Endothelial cell of umbilical vein (primary cell): ENCODE measurements at regions not wholly inside any gene's neighbourhood (a gene's known extent, or its start where the extent isn't known, plus 50 kb on each side); places are given as distances from the start of the nearest gene placed in this dataset.

Experiments
- BruUV-seq: library from RNA; stranded (reverse); fragments of 400-500 nt; replicated peaks from 2 replicates; lab custom pipeline; 2021; lab: Mats Ljungman, UMichigan
- CTCF ChIA-PET: fragments of 300-600, 350-600 bp; sonication (Branson Sonifier 250); formaldehyde crosslinking; loops from one replicate; lab custom pipeline; 2021; ENCODE audit warnings: antibody characterized with exemption, inconsistent platforms; lab: Charles Lee
- POLR2A ChIA-PET: fragments of 300-600, 350-600 bp; sonication (Branson Sonifier 250); formaldehyde crosslinking; loops from one replicate; lab custom pipeline; 2021; ENCODE audit warnings: antibody characterized with exemption, inconsistent platforms; lab: Charles Lee
- DNase-seq: peaks from one replicate; pipeline ENCODE4 v3.0.0-alpha.2; 2011; ENCODE audit warnings: low read depth, low spot score
- FAIRE-seq: peaks from 2 replicates; lab custom pipeline; 2011; peaks lifted over from hg19 to GRCh38; lab: Jason Lieb, UNC
- H2AFZ ChIP-seq: 2 replicates; pipeline ENCODE4 v1.6.0; 2012; ENCODE audit warnings: low read depth, low read length, control low read depth, inconsistent platforms
- H3K27ac ChIP-seq: 2 replicates; pipeline ENCODE4 v1.5.1; 2011; ENCODE audit warnings: low read depth, mild to moderate bottlenecking, control low read depth, low read length, moderate library complexity; ENCODE audit not compliant: insufficient read depth
- H3K27me3 ChIP-seq, 2 experiments: 2 replicates each; pipeline versions ENCODE4 v1.6.0 to v1.6.1; 2011; ENCODE audit warnings: low read length in 2 of 2, mixed read lengths in 1 of 2; ENCODE audit not compliant: control insufficient read depth in 2 of 2, insufficient read depth in 2 of 2
- H3K36me3 ChIP-seq, 2 experiments: 2 replicates in 1 of 2; 3 replicates in 1 of 2; pipeline ENCODE4 v1.5.1; 2011; ENCODE audit warnings: low read length in 2 of 2, mild to moderate bottlenecking in 1 of 2, moderate library complexity in 1 of 2; ENCODE audit not compliant: control insufficient read depth in 2 of 2, insufficient read depth in 2 of 2; ENCODE audit errors: extremely low read depth in 1 of 2
- H3K4me1 ChIP-seq: 3 replicates; pipeline ENCODE4 v1.5.1; 2011; ENCODE audit warnings: mild to moderate bottlenecking, low read length; ENCODE audit not compliant: control insufficient read depth, insufficient read depth; ENCODE audit errors: extremely low read depth
- H3K4me2 ChIP-seq: 2 replicates; pipeline ENCODE4 v1.6.1; 2011; ENCODE audit warnings: low read length, control low read depth, mixed read lengths; ENCODE audit not compliant: insufficient read depth
- H3K4me3 ChIP-seq, 3 experiments: fragments of 200-600 bp in 1 of 3; sonication (generic), shearing (Covaris generic) in 1 of 3; replicated peaks in 1 of 3; 2 replicates each; pipeline ENCODE4 v1.5.1; 2011 to 2016; ENCODE audit warnings: control low read depth in 3 of 3, low read length in 3 of 3, mild to moderate bottlenecking in 2 of 3, inconsistent platforms in 1 of 3, low read depth in 1 of 3, moderate library complexity in 1 of 3; ENCODE audit not compliant: insufficient read depth in 1 of 3
- H3K79me2 ChIP-seq: 2 replicates; pipeline ENCODE4 v1.6.0; 2012; ENCODE audit warnings: low read length, inconsistent platforms; ENCODE audit not compliant: control insufficient read depth, insufficient read depth
- H3K9ac ChIP-seq: replicated peaks from 2 replicates; pipeline ENCODE3; 2011; ENCODE audit warnings: low read length, control low read depth; ENCODE audit not compliant: insufficient read depth; ENCODE audit errors: extremely low read depth
- H3K9me1 ChIP-seq: replicated peaks from 3 replicates; pipeline ENCODE4 v1.6.0; 2011; ENCODE audit warnings: mild to moderate bottlenecking, low read length; ENCODE audit not compliant: control insufficient read depth, insufficient read depth; ENCODE audit errors: extremely low read depth
- H3K9me3 ChIP-seq: replicated peaks from 2 replicates; pipeline ENCODE4 v1.5.1; 2012; ENCODE audit warnings: low read length, inconsistent platforms; ENCODE audit not compliant: control insufficient read depth, insufficient read depth
- H4K20me1 ChIP-seq: replicated peaks from 2 replicates; pipeline ENCODE3; 2011; ENCODE audit warnings: mild to moderate bottlenecking, low read length; ENCODE audit not compliant: control insufficient read depth, insufficient read depth; ENCODE audit errors: extremely low read depth
- CTCF ChIP-seq, 2 donors: IDR thresholded peaks; 1 replicate in 1 of 2; 2 replicates in 1 of 2; pipeline ENCODE4 v1.5.1; 2011; ENCODE audit warnings: low read length in 2 of 2, mild to moderate bottlenecking in 2 of 2, moderate library complexity in 2 of 2, control low read depth in 1 of 2, inconsistent platforms in 1 of 2, low read depth in 1 of 2; ENCODE audit not compliant: insufficient read depth in 1 of 2; ENCODE audit errors: extremely low read depth in 1 of 2
- EZH2 ChIP-seq: IDR thresholded peaks from 2 replicates; pipeline ENCODE4 v1.6.1; 2012; ENCODE audit warnings: borderline replicate concordance, low read depth, mild to moderate bottlenecking, moderate library complexity, low read length, inconsistent platforms; ENCODE audit not compliant: severe bottlenecking
- FOS ChIP-seq: IDR thresholded peaks from 2 replicates; pipeline ENCODE4 v1.6.1; 2011; ENCODE audit warnings: mild to moderate bottlenecking, low read length, moderate library complexity, borderline replicate concordance; ENCODE audit not compliant: insufficient read depth
- GATA2 ChIP-seq: IDR thresholded peaks from 2 replicates; pipeline ENCODE4 v1.7.0; 2011; ENCODE audit warnings: low read depth, mild to moderate bottlenecking, moderate library complexity, mixed read lengths, low read length; ENCODE audit not compliant: insufficient read length, insufficient read depth
- MYC ChIP-seq: IDR thresholded peaks from one replicate; pipeline ENCODE4 v1.6.1; 2011; ENCODE audit warnings: mild to moderate bottlenecking, low read depth, low read length
- POLR2A ChIP-seq: IDR thresholded peaks from 2 replicates; pipeline ENCODE4 v1.6.1; 2012; ENCODE audit warnings: low read depth, mild to moderate bottlenecking, control low read depth, low read length
- POLR2AphosphoS5 ChIP-seq: IDR thresholded peaks from 2 replicates; pipeline ENCODE4 v1.6.1; 2012; ENCODE audit warnings: low read depth, mild to moderate bottlenecking, control low read depth, low read length, moderate library complexity; ENCODE audit not compliant: insufficient read depth
- dilution Hi-C: fragments of 300-500 bp; cut with MboI; formaldehyde crosslinking; loops from one replicate; pipeline ENCODE4 v1.15.0; 2019; ENCODE audit warnings: low sequenced_read_pairs; ENCODE audit not compliant: extremely low pct_ligation_motif_present
- intact Hi-C: fragments of 100-400 bp; cut with micrococcal nuclease; formaldehyde crosslinking; loops from one replicate; pipeline ENCODE4 v1.10.0; 2022

- Histone ChIP-seq H3K9me3 (no peaks in the 10 kb centered on the region), H3K9me1 (peaks cover 2% of the 10 kb centered on the region), H3K27me3 (peaks cover 0 to 3% of the 10 kb centered on the region in 2 experiments), H3K27ac (no peak overlapping the region), H3K4me3 (no peak overlapping the region), H2AFZ (no peak overlapping the region), H3K4me2 (no peak overlapping the region), H3K79me2 (no peaks in the 10 kb centered on the region), H3K4me1 (peaks cover 9% of the 10 kb centered on the region), H3K36me3 (no peaks in the 10 kb centered on the region), H4K20me1 (no peaks in the 10 kb centered on the region), H3K9ac (no peak overlapping the region)
- TF ChIP-seq POLR2AphosphoS5 (no peak), MYC (no peak), FOS (no peak), EZH2 (no peak), POLR2A (no peak)
- dilution Hi-C loops (no loop called here), intact Hi-C loops (loop anchor here (1.0 kb wide), 1 partner anchor 118 kb away; no protein-coding TSS in a partner anchor)
- no TSS peak for BruUV-seq
- POLR2A ChIA-PET = no interaction called here
- FAIRE-seq (no peak), DNase-seq (peak; percentile 11)
- CTCF ChIA-PET = no interaction called here
Observed at GRCh38 chr10:28838908-28839307, 161.6 kb downstream of the BAMBI start.

- H3K9me1 ChIP-seq = peaks cover 2% of the 10 kb centered on the region
- dilution Hi-C loops (no loop called here), intact Hi-C loops (loop anchor here (1.0 kb wide), 1 partner anchor 118 kb away; no protein-coding TSS in a partner anchor)
- H3K9ac ChIP-seq = no peak overlapping the region
- TF ChIP-seq CTCF (IDR thresholded peaks at IDR 0.05; ENCODE audit: extremely low read depth in 1 of 2, insufficient read depth in 1 of 2, low read depth in 1 of 2, low read length in 2 of 2) (no peak), POLR2A (no peak), GATA2 (peak; percentile 61), EZH2 (no peak)
- ChIA-PET CTCF (no interaction called here), POLR2A (no interaction called here)
- peak overlapping the region; percentile 19 for H3K4me2 ChIP-seq
- no peaks in the 10 kb centered on the region for H4K20me1 ChIP-seq
- H3K9me3 ChIP-seq = no peaks in the 10 kb centered on the region
- H3K27me3 ChIP-seq = peaks cover 0 to 3% of the 10 kb centered on the region in 2 experiments
- peak overlapping the region; percentile 43 for H2AFZ ChIP-seq
- no TSS peak for BruUV-seq
- H3K36me3 ChIP-seq = no peaks in the 10 kb centered on the region
- H3K4me3 ChIP-seq = peak overlapping the region in 1 of 3 experiments; percentile 24
- no peaks in the 10 kb centered on the region for H3K79me2 ChIP-seq
- H3K27ac ChIP-seq = no peak overlapping the region
- DNase-seq (peak; percentile 60), FAIRE-seq (no peak)
- H3K4me1 ChIP-seq = peaks cover 9% of the 10 kb centered on the region
Observed at GRCh38 chr10:28839600-28840007, 162.3 kb downstream of the BAMBI start.
